IMR-90 (cell line): ENCODE measurements at regions not wholly inside any gene's neighbourhood (a gene's known extent, or its start where the extent isn't known, plus 50 kb on each side); places are given as distances from the start of the nearest gene placed in this dataset.

Source experiments
- ATAC-seq: fragments of 200-7000 bp; cut with Tn5 transposase; 2 replicates; pipeline ENCODE4 v1.9.1; 2020; ENCODE audit warnings: low read depth, mild to moderate bottlenecking, moderate library complexity
- BruUV-seq: library from RNA; stranded (reverse); fragments of 400-500 nt; replicated peaks from 2 replicates; lab custom pipeline; 2021; lab: Mats Ljungman, UMichigan
- CTCF ChIA-PET: fragments of 300-600 bp; formaldehyde crosslinking; extraction: SDS; loops from one replicate; lab custom pipeline; 2021; ENCODE audit warnings: antibody characterized with exemption; lab: Yijun Ruan, JAX
- POLR2A ChIA-PET: fragments of 300-600 bp; sonication (Branson Sonifier 250); formaldehyde crosslinking; loops from one replicate; lab custom pipeline; 2022; ENCODE audit warnings: antibody characterized with exemption; ENCODE audit not compliant: unreplicated experiment; lab: Charles Lee
- DNase-seq: peaks from one replicate; pipeline ENCODE4 v3.0.0; 2013
- H2AFZ ChIP-seq: replicated peaks from 2 replicates; pipeline ENCODE3; 2013; ENCODE audit warnings: low read length, mild to moderate bottlenecking; ENCODE audit not compliant: poor library complexity
- H2AK5ac ChIP-seq: 2 replicates; pipeline ENCODE4 v1.6.1; 2013; ENCODE audit warnings: low read depth, low read length, inconsistent platforms
- H2AK9ac ChIP-seq: replicated peaks from 2 replicates; pipeline ENCODE3; 2013; ENCODE audit warnings: mild to moderate bottlenecking, low read depth, low read length, moderate library complexity; ENCODE audit not compliant: poor library complexity
- H2BK120ac ChIP-seq: 2 replicates; pipeline ENCODE4 v1.6.1; 2013; ENCODE audit warnings: low read depth, low read length, inconsistent platforms
- H2BK15ac ChIP-seq: 3 replicates; pipeline ENCODE4 v1.6.1; 2013; ENCODE audit warnings: low read depth, low read length, inconsistent platforms
- H2BK20ac ChIP-seq: 2 replicates; pipeline ENCODE4 v1.6.1; 2013; ENCODE audit warnings: low read depth, mild to moderate bottlenecking, inconsistent platforms, low read length, moderate library complexity
- H2BK5ac ChIP-seq: 2 replicates; pipeline ENCODE4 v1.6.1; 2013; ENCODE audit warnings: mild to moderate bottlenecking, low read depth, low read length, inconsistent platforms; ENCODE audit not compliant: poor library complexity, severe bottlenecking
- H3K14ac ChIP-seq: replicated peaks from 2 replicates; pipeline ENCODE4 v1.6.1; 2013; ENCODE audit warnings: low read depth, low read length, inconsistent platforms
- H3K18ac ChIP-seq: 2 replicates; pipeline ENCODE4 v1.6.1; 2013; ENCODE audit warnings: low read depth, low read length, control low read depth
- H3K23ac ChIP-seq: 2 replicates; pipeline ENCODE4 v1.6.1; 2013; ENCODE audit warnings: low read depth, low read length, inconsistent platforms
- H3K27ac ChIP-seq: 2 replicates; pipeline ENCODE4 v1.5.1; 2013; ENCODE audit warnings: mild to moderate bottlenecking, control low read depth, low read length; ENCODE audit not compliant: insufficient read depth
- H3K27me3 ChIP-seq: 2 replicates; pipeline ENCODE4 v1.6.1; 2013; ENCODE audit warnings: low read length; ENCODE audit not compliant: control insufficient read depth, insufficient read depth
- H3K36me3 ChIP-seq: 2 replicates; pipeline ENCODE4 v1.6.1; 2013; ENCODE audit warnings: low read length, mixed read lengths; ENCODE audit not compliant: control insufficient read depth, insufficient read depth
- H3K4ac ChIP-seq: 2 replicates; pipeline ENCODE4 v1.6.1; 2013; ENCODE audit warnings: low read depth, low read length, inconsistent platforms
- H3K4me1 ChIP-seq: 2 replicates; pipeline ENCODE4 v1.6.1; 2013; ENCODE audit warnings: low read length, mixed read lengths; ENCODE audit not compliant: control insufficient read depth, insufficient read depth
- H3K4me2 ChIP-seq: 2 replicates; pipeline ENCODE4 v1.6.1; 2013; ENCODE audit warnings: low read depth, mild to moderate bottlenecking, control low read depth, low read length, moderate library complexity
- H3K4me3 ChIP-seq: 2 replicates; pipeline ENCODE4 v1.5.1; 2013; ENCODE audit warnings: low read depth, mild to moderate bottlenecking, control low read depth, low read length, moderate library complexity; ENCODE audit not compliant: insufficient read depth
- H3K56ac ChIP-seq: 2 replicates; pipeline ENCODE4 v1.6.1; 2013; ENCODE audit warnings: low read length, inconsistent platforms; ENCODE audit not compliant: insufficient read depth; ENCODE audit errors: extremely low read depth
- H3K79me1 ChIP-seq, 2 experiments: 2 replicates each; pipeline ENCODE4 v1.6.1; 2013; ENCODE audit warnings: low read length in 2 of 2, inconsistent platforms in 1 of 2, low read depth in 1 of 2
- H3K9ac ChIP-seq: 2 replicates; pipeline ENCODE4 v1.6.1; 2013; ENCODE audit warnings: low read depth, low read length, control low read depth
- H3K9me1 ChIP-seq: 2 replicates; pipeline ENCODE4 v1.6.1; 2013; ENCODE audit warnings: low read length, inconsistent platforms; ENCODE audit not compliant: insufficient read depth
- H3K9me3 ChIP-seq: 2 replicates; pipeline ENCODE4 v1.6.1; 2013; ENCODE audit warnings: low read length; ENCODE audit not compliant: control insufficient read depth, insufficient read depth
- H4K20me1 ChIP-seq: 2 replicates; pipeline ENCODE4 v1.6.1; 2013; ENCODE audit warnings: low read length, inconsistent platforms; ENCODE audit not compliant: insufficient read depth
- H4K5ac ChIP-seq: 2 replicates; pipeline ENCODE4 v1.6.1; 2013; ENCODE audit warnings: mild to moderate bottlenecking, low read depth, low read length, control low read depth
- H4K8ac ChIP-seq, 2 experiments: 2 replicates each; pipeline ENCODE4 v1.6.1; 2013; ENCODE audit warnings: low read depth in 2 of 2, low read length in 2 of 2, control low read depth in 1 of 2, inconsistent platforms in 1 of 2
- H4K91ac ChIP-seq: 2 replicates; pipeline ENCODE4 v1.6.1; 2013; ENCODE audit warnings: low read depth, low read length, inconsistent platforms; ENCODE audit not compliant: insufficient read depth
- BHLHE40 ChIP-seq: fragments of 150-350 bp; IDR thresholded peaks from 2 replicates; pipeline ENCODE4 v1.6.1; 2016; ENCODE audit warnings: mild to moderate bottlenecking, low read depth, low read length
- MAFK ChIP-seq: IDR thresholded peaks from 2 replicates; pipeline ENCODE4 v1.6.1; 2012; ENCODE audit warnings: low read depth, low read length, improper control_type of control experiment
- MXI1 ChIP-seq: IDR thresholded peaks from 2 replicates; pipeline ENCODE4 v1.6.1; 2012; ENCODE audit warnings: low read depth, mild to moderate bottlenecking, low read length, moderate library complexity, borderline replicate concordance
- WGBS, 2 experiments: methylation state at CpG; one replicate each; pipeline versions ENCODE4 v1.1.5 to v1.1.7; 2013; ENCODE audit warnings: missing lambda C conversion rate in 2 of 2; ENCODE audit not compliant: insufficient read length in 1 of 2; ENCODE audit errors: extremely low coverage in 2 of 2; 5-methylcytosine and 5-hydroxymethylcytosine counted together
- dilution Hi-C: fragments of 300-500 bp; cut with HindIII; formaldehyde crosslinking; loops from one replicate; pipeline ENCODE4 v1.14.3; 2018; ENCODE audit warnings: low sequenced_read_pairs; ENCODE audit not compliant: unreplicated experiment
- in situ Hi-C: fragments of 300-500 bp; cut with MboI; formaldehyde crosslinking; loops from 3 replicates; pipeline ENCODE4 v1.14.3; 2019; ENCODE audit warnings: low sequenced_read_pairs, inconsistent platforms, mixed read lengths
- intact Hi-C: fragments of 100-400 bp; cut with micrococcal nuclease; formaldehyde crosslinking; loops from 2 replicates; pipeline ENCODE4 v1.10.0; 2022

DNA sequence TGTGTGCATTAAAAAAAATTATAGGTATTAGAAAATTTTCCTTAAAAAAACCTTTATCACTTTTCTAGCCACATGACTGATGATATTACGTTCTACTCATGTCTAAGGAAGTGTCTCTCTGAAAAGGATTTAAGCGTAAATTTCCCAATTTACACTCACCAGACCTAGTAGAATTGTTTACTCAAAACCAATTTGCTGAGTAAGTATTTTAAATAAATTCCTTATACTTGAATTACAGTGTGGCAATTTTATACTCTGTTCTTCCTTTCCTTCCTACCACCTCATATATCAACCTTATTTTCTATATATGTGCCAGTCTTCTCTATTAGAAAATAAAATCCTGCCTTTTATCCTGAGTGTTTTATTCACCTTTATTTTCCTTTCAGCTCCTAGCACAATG is 1035.1 kb downstream of the TRHDE start:
- peak; percentile 69 for TF ChIP-seq MAFK
- TF ChIP-seq BHLHE40 = no peak
- no peak for TF ChIP-seq MXI1
- no TSS peak for BruUV-seq
- POLR2A ChIA-PET = no interaction called here
- H3K9ac ChIP-seq = no peak overlapping the region
- H3K4ac ChIP-seq = no peak overlapping the region
- no peak overlapping the region for H3K23ac ChIP-seq
- no peaks in the 10 kb centered on the region for H4K20me1 ChIP-seq
- no peaks in the 10 kb centered on the region for H3K4me1 ChIP-seq
- no peaks in the 10 kb centered on the region for H3K79me1 ChIP-seq
- intact Hi-C loops (no loop called here), dilution Hi-C loops (no loop called here), in situ Hi-C loops (no loop called here)
- H3K4me3 ChIP-seq = no peak overlapping the region
- H3K4me2 ChIP-seq = no peak overlapping the region
- H3K27ac ChIP-seq = no peak overlapping the region
- ATAC-seq (no peak), DNase-seq (no peak)
- no peaks in the 10 kb centered on the region for H3K27me3 ChIP-seq
- no CpG with 5 or more reads among the region's 2 CpGs for WGBS, 2 experiments
- no peaks in the 10 kb centered on the region for H3K9me1 ChIP-seq
- H4K5ac ChIP-seq = no peak overlapping the region
- H2BK15ac ChIP-seq = no peak overlapping the region
- H4K8ac ChIP-seq = no peak overlapping the region
- no peak overlapping the region for H2BK120ac ChIP-seq
- H4K91ac ChIP-seq = no peak overlapping the region
- no peak overlapping the region for H3K18ac ChIP-seq
- 0 out of 2 replicates have a peak, but pooled peaks cover 1% of the 10 kb centered on the region for H3K9me3 ChIP-seq
- H2AK9ac ChIP-seq = no peak overlapping the region
- no peak overlapping the region for H3K56ac ChIP-seq
- no peak overlapping the region for H2BK5ac ChIP-seq
- no peaks in the 10 kb centered on the region for H3K36me3 ChIP-seq
- no peak overlapping the region for H3K14ac ChIP-seq
- H2BK20ac ChIP-seq = no peak overlapping the region
- H2AK5ac ChIP-seq = no peak overlapping the region
- no peak overlapping the region for H2AFZ ChIP-seq
- CTCF ChIA-PET = no interaction called here
